SHP77 treated with DMSO at 0.1 percent for 48 hours (cell line): ENCODE measurements at regions not wholly inside any gene's neighbourhood (a gene's known extent, or its start where the extent isn't known, plus 50 kb on each side); places are given as distances from the start of the nearest gene placed in this dataset.

Experiments
- DNase-seq: peaks from one replicate; lab custom pipeline; 2025; lab: John Stamatoyannopoulos, UW

DNA sequence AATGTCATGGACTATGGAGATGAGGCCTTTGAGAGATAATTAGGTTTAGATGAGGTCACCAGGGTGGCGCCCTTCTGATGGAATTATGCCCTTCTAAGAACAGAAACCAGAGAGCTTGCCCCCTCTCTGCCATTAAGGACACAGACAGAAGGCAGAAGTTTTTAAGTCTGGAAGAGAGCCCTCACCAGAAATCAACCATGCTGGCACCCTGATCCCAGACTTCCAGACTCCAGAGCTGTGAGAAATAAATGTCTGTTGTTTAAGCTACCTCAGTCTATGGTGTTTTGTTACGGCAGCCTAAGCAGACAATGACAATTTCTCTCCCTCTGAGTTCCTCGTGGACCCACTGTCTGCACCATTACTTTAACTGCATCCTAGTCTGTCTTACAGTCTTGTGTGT is 382.0 kb downstream of the GXYLT1 start:
- no peak for DNase-seq

GRCh38 chr12:41745593-41745992 is 399.1 kb downstream of the GXYLT1 start:
- DNase-seq = no peak

DNA sequence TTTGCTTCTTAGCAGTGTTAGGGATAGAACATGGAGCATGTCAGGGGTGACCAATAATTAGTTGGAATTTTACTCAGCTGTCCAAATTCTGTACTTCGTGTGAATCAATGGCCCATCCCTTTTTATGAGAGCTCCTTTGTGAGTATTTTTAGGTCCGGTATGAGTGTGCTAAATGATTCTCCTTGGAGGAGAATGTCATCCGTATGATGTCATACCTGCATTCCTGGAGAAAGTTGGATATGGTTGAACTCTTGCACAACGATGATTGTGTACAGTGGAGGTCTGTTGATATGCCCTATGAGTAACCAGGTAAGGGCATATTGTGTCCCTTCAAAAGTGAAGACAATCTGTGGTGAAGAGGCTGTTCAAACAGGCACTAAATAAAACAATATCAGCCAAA is 400.8 kb downstream of the GXYLT1 start:
- no peak for DNase-seq

DNA sequence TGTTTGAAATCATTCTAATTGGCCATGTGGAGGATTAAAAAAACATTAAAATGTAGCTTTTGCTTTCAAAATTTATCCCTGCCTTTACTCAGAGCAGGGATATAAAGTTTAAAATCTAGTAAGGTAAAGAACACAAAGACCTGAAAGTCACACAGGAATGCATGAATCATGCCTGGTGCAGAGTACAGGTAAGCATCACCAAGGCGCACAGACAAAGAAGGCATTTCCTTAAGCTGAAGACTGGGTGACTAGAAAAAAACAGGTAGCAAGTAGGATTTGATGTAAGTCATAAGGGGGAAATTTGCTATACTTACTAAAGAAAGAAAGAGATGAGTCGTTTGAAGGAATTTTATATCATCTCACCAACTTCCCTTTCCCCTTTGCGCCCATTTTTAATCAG is 405.6 kb downstream of the GXYLT1 start:
- DNase-seq = no peak

DNA sequence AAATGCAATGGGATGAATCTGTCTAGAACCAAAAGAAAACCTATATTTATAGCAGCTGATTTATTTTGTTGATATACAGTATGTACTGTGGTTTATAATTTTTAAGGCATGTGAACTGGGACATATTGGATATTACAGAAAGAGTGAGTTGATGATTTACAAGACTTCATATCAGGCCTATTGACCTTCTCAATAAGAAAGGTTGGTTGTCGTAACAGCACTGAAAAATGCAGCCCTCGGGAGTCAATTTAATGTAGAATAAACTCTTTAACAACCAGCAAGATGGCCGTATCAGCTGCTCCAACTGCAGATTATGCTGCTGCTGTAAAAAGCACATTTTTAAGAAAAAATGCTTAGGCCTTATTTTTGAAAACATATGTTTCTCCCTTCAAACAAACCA is 407.3 kb downstream of the GXYLT1 start:
- no peak for DNase-seq

DNA sequence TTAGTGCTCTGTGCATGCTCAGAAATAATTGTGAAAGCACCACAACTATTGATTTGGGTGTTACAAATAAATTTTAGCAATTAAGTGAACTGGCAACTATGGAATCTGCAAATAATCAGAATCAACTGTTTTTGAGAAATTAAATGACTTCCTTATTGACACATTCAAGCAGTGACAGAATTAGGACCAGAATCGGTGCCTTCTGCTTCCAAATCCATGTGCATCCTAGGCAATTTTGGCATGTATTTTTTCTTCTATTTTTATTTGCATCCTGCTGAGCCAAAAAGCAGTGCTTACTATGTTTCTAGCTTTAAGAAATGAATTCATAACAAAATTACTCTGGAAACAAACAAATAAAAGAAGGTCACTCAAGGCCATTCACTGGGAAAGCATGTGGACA is 408.2 kb downstream of the GXYLT1 start:
- no peak for DNase-seq

GRCh38 chr12:41731691-41732090 is 413.0 kb downstream of the GXYLT1 start:
- no peak for DNase-seq

- DNase-seq = no peak
Observed at GRCh38 chr12:41731061-41731460, 413.6 kb downstream of the GXYLT1 start.

GRCh38 chr12:41724216-41724615 is 420.5 kb downstream of the GXYLT1 start:
- no peak for DNase-seq

DNA sequence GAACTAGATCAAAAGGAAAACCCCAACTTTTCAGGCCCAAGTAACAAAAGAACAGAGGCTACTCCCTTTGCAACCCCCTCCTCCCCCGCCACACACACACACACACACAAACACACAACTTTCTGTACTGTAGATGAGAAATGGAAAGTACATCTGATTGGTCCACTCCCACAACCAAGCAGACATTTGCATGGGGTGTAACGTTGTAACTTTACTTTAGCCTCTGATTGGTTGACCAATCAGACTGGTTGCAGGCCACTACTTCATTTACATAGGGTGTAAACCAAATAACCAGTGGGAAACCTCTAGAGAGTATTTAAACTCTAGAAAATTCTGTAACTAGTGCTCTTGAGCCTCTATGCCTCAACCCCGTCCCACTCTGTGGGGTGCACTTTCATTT is 425.5 kb downstream of the GXYLT1 start:
- no peak for DNase-seq

DNA sequence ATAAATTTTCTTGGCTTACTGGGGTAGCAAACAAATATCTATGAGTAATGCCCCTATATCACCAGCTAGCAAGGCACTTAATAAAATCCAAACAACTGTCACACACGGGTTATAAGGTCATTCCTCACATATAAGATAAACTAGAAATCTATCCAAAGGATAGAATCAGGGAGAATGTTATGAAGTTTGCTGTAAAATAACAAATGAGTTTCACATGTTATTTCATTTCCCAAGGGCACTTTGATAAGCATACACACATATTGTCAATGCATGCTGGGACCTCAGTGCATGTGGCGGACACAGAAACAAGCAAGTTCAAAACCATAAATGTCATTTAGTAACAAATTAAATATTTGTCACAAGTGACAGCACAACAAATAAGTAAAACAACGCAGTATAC is 429.4 kb downstream of the GXYLT1 start:
- no peak for DNase-seq

DNA sequence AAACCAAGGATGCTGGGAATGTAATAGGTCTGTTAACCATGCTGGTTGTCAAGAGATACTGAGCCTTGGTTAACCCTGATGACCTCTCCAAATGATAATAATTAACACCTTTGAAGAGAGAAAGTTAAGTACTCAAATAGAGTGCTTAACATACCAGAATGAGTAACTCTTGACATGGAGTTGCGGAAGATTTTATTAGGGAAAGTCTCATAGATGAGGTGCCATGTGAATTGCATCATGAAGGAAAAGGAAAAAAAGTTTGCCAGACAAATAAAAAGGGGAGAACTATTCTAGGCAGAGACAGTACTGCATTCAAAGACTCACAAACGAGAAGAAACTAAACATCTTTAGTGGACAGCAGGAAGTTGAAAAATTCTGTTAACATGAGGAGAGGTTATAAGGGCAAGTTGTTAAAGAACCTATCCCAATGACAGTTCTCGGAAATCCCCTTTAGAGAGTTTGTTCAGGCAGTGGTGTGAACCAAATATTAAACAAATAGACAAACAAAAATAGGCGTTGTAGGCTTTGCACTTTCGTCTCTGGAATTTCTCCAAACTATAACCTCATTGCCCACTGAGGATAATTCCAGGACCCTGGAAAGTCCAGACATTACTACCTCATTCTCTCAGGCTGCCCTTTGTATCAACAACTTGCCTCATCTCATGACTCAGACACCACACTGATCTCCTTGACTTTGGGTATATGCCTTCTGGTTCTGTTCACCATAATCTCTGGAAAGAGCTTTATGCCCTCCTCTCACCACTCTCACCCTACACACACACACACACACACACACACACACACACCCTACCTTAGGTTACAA is 435.0 kb downstream of the GXYLT1 start:
- DNase-seq = no peak

DNA sequence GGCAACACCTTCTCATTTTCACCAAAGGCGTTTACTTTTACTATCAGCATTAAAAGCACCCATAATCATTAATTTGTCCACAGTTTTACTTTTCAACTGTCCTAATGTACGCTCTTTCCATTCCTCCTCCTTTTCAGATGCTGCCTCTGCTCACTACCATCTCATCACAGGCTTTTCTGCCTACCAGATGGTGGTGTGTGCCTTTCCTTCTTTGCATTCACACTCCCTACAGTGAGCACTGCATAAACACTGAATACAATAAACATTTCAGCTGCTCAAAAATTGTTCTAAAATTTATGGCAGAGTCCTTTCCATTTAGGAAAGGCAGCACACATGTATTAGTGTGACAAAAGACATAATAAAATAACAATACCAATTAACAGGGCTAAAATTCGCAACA is 435.7 kb downstream of the GXYLT1 start:
- no peak for DNase-seq

- no peak for DNase-seq
Observed at GRCh38 chr12:41706376-41706775, 438.3 kb downstream of the GXYLT1 start.

- no peak for DNase-seq
Observed at GRCh38 chr12:41701943-41702601, 442.6 kb downstream of the GXYLT1 start.

DNA sequence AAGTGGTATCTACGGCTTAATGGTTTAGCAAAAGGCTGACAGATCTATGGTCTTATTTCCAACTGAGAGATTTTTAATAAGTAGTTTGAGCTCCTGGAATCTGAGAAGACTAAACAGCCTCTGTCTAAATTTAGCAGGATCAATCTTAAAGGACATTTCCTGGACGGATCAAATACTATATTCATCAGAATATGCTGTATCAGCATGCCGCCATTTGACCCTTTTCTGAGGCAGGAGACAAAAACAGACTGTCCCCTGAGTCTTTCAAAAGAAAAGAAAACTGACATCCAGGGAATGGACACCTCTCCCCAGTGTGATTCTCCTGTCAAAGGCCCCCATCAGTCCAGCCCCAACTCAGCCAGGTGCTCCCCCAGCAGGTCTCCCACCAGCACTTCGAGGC is 443.7 kb downstream of the GXYLT1 start:
- no peak for DNase-seq

- DNase-seq = peak; percentile 16
Observed at GRCh38 chr12:41699658-41700057, 445.0 kb downstream of the GXYLT1 start.

- DNase-seq = no peak
Observed at GRCh38 chr12:41697161-41697560, 447.5 kb downstream of the GXYLT1 start.

DNA sequence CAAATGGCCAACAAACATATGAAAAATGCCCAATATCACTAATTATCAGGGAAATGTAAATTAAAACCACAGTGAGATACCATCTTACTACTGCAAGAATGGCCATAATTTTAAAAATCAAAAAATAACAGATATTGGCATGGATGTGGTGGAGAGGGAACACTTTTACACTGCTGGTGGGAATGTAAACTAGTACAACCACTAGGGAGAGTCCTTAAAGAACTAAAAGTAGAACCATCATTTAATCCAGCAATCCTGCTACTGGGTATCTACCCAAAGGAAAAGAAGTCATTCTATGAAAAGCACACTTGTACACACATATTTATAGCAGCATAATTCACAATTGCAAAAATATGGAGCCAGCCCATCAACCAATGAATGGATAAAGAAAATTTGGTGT is 459.7 kb downstream of the GXYLT1 start:
- DNase-seq = no peak

DNA sequence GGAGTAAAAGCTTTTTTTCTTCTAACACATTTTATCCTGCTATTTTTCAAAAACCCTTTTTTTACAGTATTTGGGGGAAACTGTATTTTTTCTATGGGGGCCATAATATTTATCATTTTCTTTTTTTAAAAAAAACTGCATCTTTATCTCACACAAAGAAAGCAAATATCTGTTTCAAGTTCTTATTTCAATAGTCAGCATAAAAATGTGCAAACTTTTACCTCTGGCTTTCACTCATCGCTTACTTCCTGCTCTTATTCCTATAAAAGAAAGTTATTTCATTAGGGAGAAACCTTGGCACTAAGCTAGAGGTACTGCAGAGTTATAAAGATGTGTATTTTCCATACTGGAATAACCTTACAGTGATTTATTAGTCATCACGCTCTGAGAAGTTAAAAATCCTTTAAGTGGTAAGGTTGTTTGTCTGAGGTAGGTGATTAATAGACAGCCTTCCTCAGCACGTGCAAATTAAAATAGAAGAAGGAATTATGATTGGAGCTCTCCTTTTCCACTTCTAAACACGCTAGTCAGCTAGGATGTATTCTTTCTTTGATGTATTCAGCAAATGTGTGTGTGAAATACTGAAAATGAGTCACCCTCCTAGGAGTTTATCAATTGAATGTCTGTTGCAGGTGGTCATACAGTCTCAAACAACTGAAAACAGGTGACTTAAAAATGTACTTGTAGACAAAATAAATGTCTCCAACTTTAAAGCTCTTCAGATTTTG is 461.0 kb downstream of the GXYLT1 start:
- DNase-seq = no peak

DNA sequence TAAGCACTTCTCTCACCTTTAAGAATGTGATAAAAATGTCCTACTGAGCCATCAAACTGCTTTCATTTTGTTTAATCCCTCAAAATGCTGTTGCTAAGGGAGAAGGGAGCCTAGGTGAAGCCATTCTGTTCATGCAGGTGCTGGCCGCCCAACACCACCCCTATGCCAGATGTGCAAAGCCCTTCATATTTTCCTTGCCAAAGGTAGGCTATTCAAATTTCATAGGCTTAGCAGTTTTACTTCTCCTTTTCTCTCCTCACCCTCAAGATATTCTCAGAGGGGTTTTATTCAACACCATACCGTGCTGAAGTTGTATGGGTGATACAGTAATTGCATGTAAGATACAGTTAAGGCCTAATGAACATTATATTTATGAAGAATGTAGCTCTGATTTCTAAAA is 461.7 kb downstream of the GXYLT1 start:
- no peak for DNase-seq

DNA sequence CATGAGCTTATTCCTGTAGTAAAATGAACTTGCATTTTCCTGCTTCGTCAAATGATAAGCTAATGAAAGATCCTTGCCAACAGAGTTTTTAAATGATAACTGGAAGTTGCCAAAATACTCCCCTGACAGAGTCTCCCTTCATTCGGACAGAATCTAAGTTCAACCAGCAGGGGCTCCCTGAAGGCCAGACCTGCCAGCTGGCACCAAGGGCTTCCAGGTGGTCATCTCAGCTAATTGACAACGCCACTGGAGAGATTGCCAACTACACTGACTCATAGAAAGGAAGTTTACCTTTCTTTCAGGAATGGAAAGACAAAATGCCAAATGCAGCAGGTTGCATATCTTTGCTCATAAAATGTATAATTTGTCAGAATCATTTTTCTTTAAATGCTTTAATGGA is 462.8 kb downstream of the GXYLT1 start:
- DNase-seq = peak; percentile 2

- DNase-seq = no peak
Observed at GRCh38 chr12:41680155-41680554, 464.5 kb downstream of the GXYLT1 start.
